ENCODE measurements at regions not wholly inside any gene's neighbourhood (a gene's known extent, or its start where the extent isn't known, plus 50 kb on each side); places are given as distances from the start of the nearest gene placed in this dataset.

DNA sequence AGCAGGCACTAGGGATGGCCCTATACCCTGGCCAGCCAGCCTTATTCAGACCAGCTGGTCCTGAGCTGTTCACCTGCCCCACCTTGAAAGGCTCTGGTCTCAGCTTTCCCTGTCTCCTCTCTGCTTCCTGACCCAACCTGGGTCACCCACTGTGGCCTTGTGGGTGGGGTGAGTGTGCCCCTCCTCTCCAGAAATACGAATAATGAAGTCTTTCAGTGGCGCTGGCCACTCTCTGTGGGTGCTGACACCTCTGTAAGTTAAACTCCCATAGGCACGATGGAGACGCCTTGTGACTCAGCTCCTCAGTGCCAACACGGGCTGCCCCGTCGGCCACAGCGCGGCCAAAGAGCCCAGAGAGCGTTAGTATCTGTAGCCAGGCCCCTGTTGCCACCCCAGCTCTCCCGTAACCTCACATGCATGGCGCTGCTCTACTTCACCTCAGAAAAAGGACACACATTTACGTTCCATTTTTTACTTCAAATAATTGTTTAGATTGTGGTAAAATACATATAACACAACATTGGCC, 74.6 kb upstream of the SEPTIN5 start:
- no peak overlapping the region for H3K9ac ChIP-seq
- no peaks in the 10 kb centered on the region for H3K27me3 ChIP-seq
- H3K9me3 ChIP-seq = no peaks in the 10 kb centered on the region
- no peaks in the 10 kb centered on the region for H4K20me1 ChIP-seq
- H3K4me3 ChIP-seq = no peak overlapping the region
- no peaks in the 10 kb centered on the region for H3K36me3 ChIP-seq
- H3K4me1 ChIP-seq = no peaks in the 10 kb centered on the region
- H3K27ac ChIP-seq = no peak overlapping the region
- no peak for TF ChIP-seq Cebpa-rat (IDR thresholded peaks at IDR 0.05)
- H3K4me2 ChIP-seq = no peak overlapping the region

DNA sequence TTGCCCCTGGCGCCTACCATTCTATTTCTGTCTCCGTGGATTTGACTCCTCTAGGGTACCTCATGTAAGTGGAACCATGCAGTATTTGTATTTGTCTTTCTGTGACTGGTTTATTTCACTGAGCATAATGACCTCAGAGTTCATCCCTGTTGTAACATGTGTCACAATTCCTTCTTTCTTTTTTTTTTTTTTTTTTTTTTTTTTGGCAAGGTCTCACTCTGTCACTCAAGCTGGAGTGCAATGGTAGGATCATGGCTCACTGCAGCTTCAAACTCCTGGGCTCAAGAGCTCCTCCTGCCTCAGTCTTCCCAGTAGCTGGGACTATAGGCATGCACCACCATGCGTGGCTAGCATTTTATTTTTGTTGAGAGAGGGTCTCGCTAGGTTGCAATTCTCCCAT, 74.0 kb upstream of the SEPTIN5 start:
- Histone ChIP-seq H3K4me2 (no peak overlapping the region), H3K4me3 (no peak overlapping the region), H3K4me1 (no peaks in the 10 kb centered on the region), H3K9ac (no peak overlapping the region), H4K20me1 (no peaks in the 10 kb centered on the region), H3K27ac (no peak overlapping the region), H3K27me3 (no peaks in the 10 kb centered on the region), H3K9me3 (no peaks in the 10 kb centered on the region), H3K36me3 (no peaks in the 10 kb centered on the region)
- TF ChIP-seq Cebpa-rat (IDR thresholded peaks at IDR 0.05) = no peak

DNA sequence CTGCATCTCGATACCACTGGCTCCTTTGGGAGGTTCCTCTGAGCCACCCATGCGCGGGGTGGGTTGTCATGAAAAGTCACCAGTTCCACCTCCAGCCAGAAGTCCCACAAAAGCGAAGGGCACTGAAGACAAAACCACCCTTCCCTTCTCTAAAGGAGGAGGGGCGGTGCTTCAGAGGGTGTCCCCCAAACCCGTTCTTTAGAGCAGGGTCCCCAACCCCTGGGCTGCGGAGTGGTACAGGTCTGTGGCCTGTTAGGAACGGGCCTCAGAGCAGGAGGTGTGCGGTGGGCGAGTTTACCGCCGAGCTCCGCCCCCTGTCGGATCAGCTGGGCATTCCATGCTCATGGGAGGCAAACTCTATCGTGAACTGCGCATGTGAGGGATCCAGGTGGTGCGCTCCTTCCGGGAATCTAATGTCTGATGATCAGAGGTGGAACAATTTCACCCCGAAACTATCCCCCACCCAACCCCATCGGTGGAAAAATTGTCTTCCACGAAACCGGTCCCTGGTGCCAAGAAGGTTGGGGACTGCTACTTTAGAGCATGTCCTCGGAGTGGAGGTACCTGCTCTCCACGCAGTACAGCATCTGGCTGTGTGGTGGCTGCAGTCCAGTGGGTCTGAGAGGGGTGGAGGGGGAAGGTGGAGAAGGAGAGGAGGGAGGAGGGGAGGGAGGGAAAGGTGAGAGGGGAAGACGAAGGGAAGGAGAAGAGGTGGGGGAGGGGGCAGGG, 72.9 kb upstream of the SEPTIN5 start:
- Histone ChIP-seq H3K9ac (no peak overlapping the region), H3K27me3 (no peaks in the 10 kb centered on the region), H3K4me1 (no peaks in the 10 kb centered on the region), H3K4me2 (no peak overlapping the region), H3K9me3 (peaks cover 5% of the 10 kb centered on the region), H3K4me3 (no peak overlapping the region), H4K20me1 (no peaks in the 10 kb centered on the region), H3K36me3 (no peaks in the 10 kb centered on the region), H3K27ac (no peak overlapping the region)
- TF ChIP-seq Cebpa-rat (IDR thresholded peaks at IDR 0.05) = no peak

DNA sequence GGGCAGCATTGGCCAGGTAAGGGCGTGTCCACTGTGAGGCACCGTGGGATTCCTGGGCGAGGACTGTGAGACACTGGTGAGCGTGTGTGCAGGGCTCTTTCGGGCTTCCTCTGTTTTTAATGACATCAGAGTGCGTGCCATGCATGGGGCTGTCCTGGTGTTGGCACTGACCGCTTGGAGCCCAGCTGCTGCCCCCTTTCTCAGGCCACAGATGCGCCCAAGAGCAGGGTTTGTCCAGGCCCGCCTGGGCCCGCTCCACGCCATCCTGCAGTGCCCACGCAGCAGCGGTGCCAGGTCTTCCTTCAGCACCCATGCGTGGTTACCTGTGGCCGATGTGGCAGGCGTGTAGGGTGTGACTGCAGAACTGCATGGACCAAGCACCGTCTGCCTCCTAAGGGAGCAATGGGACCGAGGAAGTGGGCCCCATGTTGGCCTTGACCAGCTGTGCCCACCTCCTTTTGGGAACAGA, 72.3 kb upstream of the SEPTIN5 start:
- Histone ChIP-seq H3K27me3 (no peaks in the 10 kb centered on the region), H3K9ac (no peak overlapping the region), H4K20me1 (no peaks in the 10 kb centered on the region), H3K27ac (no peak overlapping the region), H3K36me3 (no peaks in the 10 kb centered on the region), H3K4me1 (no peaks in the 10 kb centered on the region), H3K4me2 (no peak overlapping the region), H3K9me3 (peaks cover 11% of the 10 kb centered on the region), H3K4me3 (no peak overlapping the region)
- no peak for TF ChIP-seq Cebpa-rat (IDR thresholded peaks at IDR 0.05)

DNA sequence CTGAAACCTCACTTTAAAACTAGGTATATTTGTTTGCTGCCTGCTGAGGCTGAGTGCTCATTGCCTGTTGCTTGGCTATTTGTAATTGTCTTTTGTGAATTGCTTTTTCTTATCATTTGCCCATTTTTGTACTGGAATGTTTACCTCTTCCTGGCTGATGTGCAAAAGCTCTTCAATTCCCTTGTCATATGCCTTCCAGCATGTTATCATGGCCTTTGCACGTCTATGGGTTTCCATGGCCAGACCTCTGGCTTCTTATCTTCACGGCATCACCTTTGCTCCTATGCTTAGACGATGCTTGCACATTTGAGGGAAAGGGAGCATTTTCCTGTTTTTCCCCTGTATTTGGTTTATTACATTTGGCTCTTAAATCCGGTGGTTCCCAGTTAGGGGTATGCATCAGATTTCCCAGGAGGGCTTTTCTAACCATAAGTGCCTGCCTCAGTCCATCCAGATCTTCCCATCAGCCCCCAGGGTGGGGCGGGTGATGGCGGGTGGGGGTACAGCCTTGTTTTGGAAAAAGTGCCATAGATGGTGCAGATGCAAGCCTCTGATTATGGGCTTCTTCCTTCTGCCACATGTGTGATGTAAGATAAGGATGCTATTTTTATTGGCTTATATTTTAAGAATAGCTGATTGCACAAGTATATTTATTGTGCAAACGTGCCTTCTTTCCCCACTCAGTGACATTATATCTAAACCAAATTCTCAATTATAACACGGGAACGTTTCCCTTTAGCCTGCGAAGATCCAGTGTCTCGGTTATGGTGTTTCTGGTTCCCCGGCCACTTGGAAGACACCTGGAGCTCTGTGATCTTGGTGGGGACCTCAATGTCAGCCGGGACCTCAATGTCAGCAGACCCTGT, 70.6 kb upstream of the SEPTIN5 start:
- no peaks in the 10 kb centered on the region for H3K36me3 ChIP-seq
- no peak overlapping the region for H3K9ac ChIP-seq
- peaks cover 28% of the 10 kb centered on the region for H3K9me3 ChIP-seq
- H3K27ac ChIP-seq = no peak overlapping the region
- TF ChIP-seq Cebpa-rat (IDR thresholded peaks at IDR 0.05) = no peak
- no peaks in the 10 kb centered on the region for H3K27me3 ChIP-seq
- no peaks in the 10 kb centered on the region for H4K20me1 ChIP-seq
- H3K4me1 ChIP-seq = no peaks in the 10 kb centered on the region
- H3K4me2 ChIP-seq = no peak overlapping the region
- H3K4me3 ChIP-seq = no peak overlapping the region

- Histone ChIP-seq H3K9me3 (peaks cover 37% of the 10 kb centered on the region), H3K9ac (no peak overlapping the region), H3K4me1 (no peaks in the 10 kb centered on the region), H3K27me3 (no peaks in the 10 kb centered on the region), H3K4me3 (no peak overlapping the region), H3K36me3 (no peaks in the 10 kb centered on the region), H4K20me1 (no peaks in the 10 kb centered on the region), H3K4me2 (no peak overlapping the region), H3K27ac (no peak overlapping the region)
- no peak for TF ChIP-seq Cebpa-rat (IDR thresholded peaks at IDR 0.05)
Observed at GRCh38 chr22:19644314-19645223, 69.7 kb upstream of the SEPTIN5 start.

DNA sequence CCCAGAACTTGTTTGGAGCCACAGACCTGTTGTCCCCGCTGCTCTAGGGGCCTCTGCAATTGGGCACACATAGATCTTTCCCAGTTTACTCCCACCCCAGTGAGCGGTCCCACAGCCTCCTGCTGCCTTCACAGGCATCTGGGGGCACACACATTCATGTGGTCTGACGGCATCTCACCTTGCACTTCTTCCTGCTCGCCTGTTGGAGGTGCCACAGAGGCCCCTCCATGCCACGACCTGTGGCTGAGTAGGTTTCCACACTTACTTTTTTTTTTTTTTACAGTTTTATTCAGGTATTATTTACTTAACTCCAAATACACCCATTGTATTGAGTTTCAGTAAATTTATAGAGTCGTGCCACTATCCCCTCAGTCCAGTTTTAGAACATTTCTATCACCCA, 68.9 kb upstream of the SEPTIN5 start:
- H3K4me3 ChIP-seq = no peak overlapping the region
- H3K9ac ChIP-seq = no peak overlapping the region
- H3K9me3 ChIP-seq = peaks cover 40% of the 10 kb centered on the region
- no peaks in the 10 kb centered on the region for H3K36me3 ChIP-seq
- H3K4me1 ChIP-seq = no peaks in the 10 kb centered on the region
- no peak for TF ChIP-seq Cebpa-rat (IDR thresholded peaks at IDR 0.05)
- no peak overlapping the region for H3K4me2 ChIP-seq
- no peaks in the 10 kb centered on the region for H4K20me1 ChIP-seq
- H3K27me3 ChIP-seq = no peaks in the 10 kb centered on the region
- H3K27ac ChIP-seq = no peak overlapping the region

GRCh38 chr22:19645905-19646304, 68.4 kb upstream of the SEPTIN5 start:
- no peaks in the 10 kb centered on the region for H3K27me3 ChIP-seq
- H3K36me3 ChIP-seq = no peaks in the 10 kb centered on the region
- no peaks in the 10 kb centered on the region for H3K4me1 ChIP-seq
- no peak for TF ChIP-seq Cebpa-rat (IDR thresholded peaks at IDR 0.05)
- no peak overlapping the region for H3K27ac ChIP-seq
- H3K4me3 ChIP-seq = no peak overlapping the region
- H4K20me1 ChIP-seq = no peaks in the 10 kb centered on the region
- peaks cover 40% of the 10 kb centered on the region for H3K9me3 ChIP-seq
- no peak overlapping the region for H3K4me2 ChIP-seq
- H3K9ac ChIP-seq = no peak overlapping the region

DNA sequence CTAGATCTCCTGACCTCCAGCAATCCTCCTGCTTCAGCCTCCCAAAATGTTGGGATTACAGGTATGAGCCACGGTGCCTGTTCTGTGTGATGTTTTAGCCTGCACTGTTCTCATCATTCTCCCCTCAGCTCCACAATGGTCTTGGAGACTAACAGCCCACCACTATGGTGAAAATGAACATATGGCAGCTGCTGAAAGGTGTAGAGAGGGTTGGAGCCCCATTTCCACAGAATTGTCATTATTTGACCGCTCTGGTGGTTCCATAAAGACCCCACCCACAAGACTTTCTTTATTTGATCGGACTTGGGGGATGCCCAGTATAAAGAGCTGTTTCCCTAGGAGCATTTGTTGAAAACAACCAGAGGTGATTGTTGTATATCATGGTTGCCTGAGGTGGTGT, 67.9 kb upstream of the SEPTIN5 start:
- H3K9me3 ChIP-seq = peaks cover 40% of the 10 kb centered on the region
- no peaks in the 10 kb centered on the region for H3K27me3 ChIP-seq
- no peaks in the 10 kb centered on the region for H3K36me3 ChIP-seq
- no peaks in the 10 kb centered on the region for H3K4me1 ChIP-seq
- H4K20me1 ChIP-seq = no peaks in the 10 kb centered on the region
- no peak overlapping the region for H3K27ac ChIP-seq
- no peak for TF ChIP-seq Cebpa-rat (IDR thresholded peaks at IDR 0.05)
- H3K4me2 ChIP-seq = no peak overlapping the region
- no peak overlapping the region for H3K4me3 ChIP-seq
- no peak overlapping the region for H3K9ac ChIP-seq
